Gastroesophageal sphincter (tissue), 3 donors: ENCODE measurements at regions not wholly inside any gene's neighbourhood (a gene's known extent, or its start where the extent isn't known, plus 50 kb on each side); places are given as distances from the start of the nearest gene placed in this dataset.

Experiments used
- CTCF ChIP-seq, 4 experiments: fragments of 200-600 bp in 2 of 4; fragments of 450-650 bp in 2 of 4; sonication (generic) in 1 of 4; IDR thresholded peaks; one replicate each; pipeline ENCODE4 v1.5.1; 2017 to 2019; ENCODE audit warnings: antibody characterized with exemption in 4 of 4, mild to moderate bottlenecking in 2 of 4, moderate library complexity in 2 of 4
- POLR2A ChIP-seq, 2 donors: fragments of 450-650 bp; IDR thresholded peaks; one replicate each; pipeline ENCODE4 v1.6.1; 2017; ENCODE audit warnings: antibody characterized with exemption in 2 of 2, mild to moderate bottlenecking in 2 of 2, moderate library complexity in 1 of 2

GRCh38 chr6:117022774-117023173, 145.7 kb downstream of the RFX6 start:
- TF ChIP-seq CTCF (IDR thresholded peaks at IDR 0.05) (no peak), POLR2A (IDR thresholded peaks at IDR 0.05) (no peak)
